ENCODE measurements at regions not wholly inside any gene's neighbourhood (a gene's known extent, or its start where the extent isn't known, plus 50 kb on each side); places are given as distances from the start of the nearest gene placed in this dataset.

GRCh38 chr5:168217497-168217896, 73.9 kb upstream of the WWC1 start:
- no peak for TF ChIP-seq POLR2AphosphoS5 (IDR thresholded peaks at IDR 0.05; ENCODE audit: insufficient read depth, low read depth, low read length)
- TF ChIP-seq EZH2 (IDR thresholded peaks at IDR 0.05; ENCODE audit: borderline replicate concordance, low read depth, low read length, severe bottlenecking): no peak
- TF ChIP-seq POLR2A (IDR thresholded peaks at IDR 0.05; ENCODE audit: low read depth, low read length): no peak
- no peak for TF ChIP-seq CTCF (IDR thresholded peaks at IDR 0.05; ENCODE audit: extremely low read depth in 1 of 2, insufficient read depth in 1 of 2, low read depth in 1 of 2, low read length in 2 of 2)
- no peak for TF ChIP-seq MAX (IDR thresholded peaks at IDR 0.05; ENCODE audit: insufficient read depth, insufficient read length)
- TF ChIP-seq FOS (IDR thresholded peaks at IDR 0.05; ENCODE audit: borderline replicate concordance, insufficient read depth, low read length): no peak
- TF ChIP-seq MYC (IDR thresholded peaks at IDR 0.05; ENCODE audit: low read depth, low read length): no peak
- no peak for TF ChIP-seq JUN (IDR thresholded peaks at IDR 0.05; ENCODE audit: borderline replicate concordance, insufficient read depth, insufficient read length, low read depth)

Data from endothelial cell of umbilical vein (primary cell).